ENCODE measurements at regions not wholly inside any gene's neighbourhood (a gene's known extent, or its start where the extent isn't known, plus 50 kb on each side); places are given as distances from the start of the nearest gene placed in this dataset.
A peak's percentile ranks its signal among the peaks of the same experiment; 100 is the strongest.

DNA sequence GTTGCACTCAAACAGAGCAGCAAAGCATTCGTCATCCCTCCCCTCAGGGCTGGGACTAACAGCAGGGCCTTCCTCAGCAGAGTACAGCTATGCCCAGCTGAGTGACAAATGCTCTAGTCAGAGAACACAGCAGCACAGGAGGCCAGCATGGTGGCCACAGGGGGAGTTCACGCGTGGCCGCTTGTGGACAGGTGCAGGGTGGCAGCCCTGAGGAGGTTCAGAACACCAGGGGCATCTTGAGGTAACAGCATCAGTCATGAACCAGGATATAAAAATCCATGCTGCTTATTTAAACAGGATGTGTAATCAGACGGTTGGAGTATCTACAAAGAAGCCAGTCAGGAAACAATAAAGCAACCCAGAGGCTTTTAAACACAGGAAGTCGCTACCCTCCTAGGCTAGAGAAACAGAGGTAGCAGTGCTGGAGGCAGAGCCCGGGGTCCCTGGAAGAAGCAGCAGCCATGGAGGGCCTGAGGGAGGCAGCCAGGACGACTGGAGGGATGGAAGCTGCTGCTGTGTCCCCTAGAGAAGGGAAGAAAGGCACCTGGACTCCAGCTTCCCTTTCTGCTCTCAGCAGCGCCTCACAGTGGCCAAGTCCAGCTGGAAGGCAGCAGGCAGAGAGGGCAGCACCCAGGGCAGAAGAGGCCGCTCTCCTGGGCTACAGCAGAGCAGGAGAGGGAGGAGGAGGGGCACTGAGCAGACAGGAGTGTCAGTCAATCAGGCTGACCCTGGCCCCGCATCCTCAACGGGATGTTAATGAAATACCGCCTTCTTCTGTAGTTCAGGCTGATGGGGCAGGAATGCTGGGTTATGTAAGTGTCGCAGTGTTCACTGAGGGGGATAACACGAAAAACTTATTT lies 70.8 kb upstream of the UCN3 start:
- Mint-ChIP-seq H3K36me3 (ENCODE audit: unreplicated experiment) (no peaks in the 10 kb centered on the region), H3K4me3 (ENCODE audit: unreplicated experiment) (no peak overlapping the region), H3K27me3 (ENCODE audit: unreplicated experiment) (no peaks in the 10 kb centered on the region), H3K27ac (ENCODE audit: unreplicated experiment) (peak overlapping the region; percentile 3), H3K4me1 (ENCODE audit: low read depth, unreplicated experiment) (peaks cover 9% of the 10 kb centered on the region), H3K9me3 (ENCODE audit: unreplicated experiment) (no peaks in the 10 kb centered on the region)
- DNase-seq = peak; percentile 87
- peak; percentile 49 for TF ChIP-seq CTCF (IDR thresholded peaks at IDR 0.05; ENCODE audit: partially characterized antibody, unreplicated experiment)

GRCh38 chr10:5297466-5297865 lies 67.3 kb upstream of the UCN3 start:
- Mint-ChIP-seq H3K4me3 (ENCODE audit: unreplicated experiment) (no peak overlapping the region), H3K4me1 (ENCODE audit: low read depth, unreplicated experiment) (peaks cover under 1% of the 10 kb centered on the region), H3K36me3 (ENCODE audit: unreplicated experiment) (no peaks in the 10 kb centered on the region), H3K9me3 (ENCODE audit: unreplicated experiment) (no peaks in the 10 kb centered on the region), H3K27ac (ENCODE audit: unreplicated experiment) (no peak overlapping the region), H3K27me3 (ENCODE audit: unreplicated experiment) (no peaks in the 10 kb centered on the region)
- no peak for DNase-seq
- no peak for TF ChIP-seq CTCF (IDR thresholded peaks at IDR 0.05; ENCODE audit: partially characterized antibody, unreplicated experiment)

- no peaks in the 10 kb centered on the region for H3K27me3 Mint-ChIP-seq (ENCODE audit: unreplicated experiment)
- no peaks in the 10 kb centered on the region for H3K36me3 Mint-ChIP-seq (ENCODE audit: unreplicated experiment)
- TF ChIP-seq CTCF (IDR thresholded peaks at IDR 0.05; ENCODE audit: partially characterized antibody, unreplicated experiment) = no peak
- H3K4me1 Mint-ChIP-seq (ENCODE audit: low read depth, unreplicated experiment) = no peaks in the 10 kb centered on the region
- no peak overlapping the region for H3K4me3 Mint-ChIP-seq (ENCODE audit: unreplicated experiment)
- DNase-seq = no peak
- no peaks in the 10 kb centered on the region for H3K9me3 Mint-ChIP-seq (ENCODE audit: unreplicated experiment)
- no peak overlapping the region for H3K27ac Mint-ChIP-seq (ENCODE audit: unreplicated experiment)
These were observed 66.8 kb upstream of the UCN3 start for GRCh38 chr10:5297996-5298395.

DNA sequence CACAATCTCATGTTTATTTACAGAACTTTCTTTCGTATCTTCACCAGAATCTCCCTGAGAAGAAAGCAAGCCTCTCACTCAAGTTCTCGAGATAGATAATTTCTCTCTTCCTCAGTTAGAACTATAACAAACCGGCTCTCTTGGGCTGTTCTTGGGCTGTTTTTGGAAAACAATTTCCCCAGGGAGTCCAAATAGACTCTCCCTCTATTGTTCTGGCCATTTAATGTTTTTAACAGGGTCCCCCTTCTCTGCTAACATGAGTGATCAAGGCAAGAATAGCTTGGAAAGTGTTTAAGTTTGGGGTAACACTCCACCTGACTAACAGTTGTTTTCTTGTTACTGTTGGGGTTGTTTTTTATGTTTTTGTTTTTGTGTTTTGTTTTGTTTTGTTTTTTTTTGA lies 64.8 kb upstream of the UCN3 start:
- no peak overlapping the region for H3K27ac Mint-ChIP-seq (ENCODE audit: unreplicated experiment)
- H3K4me3 Mint-ChIP-seq (ENCODE audit: unreplicated experiment) = no peak overlapping the region
- no peak for TF ChIP-seq CTCF (IDR thresholded peaks at IDR 0.05; ENCODE audit: partially characterized antibody, unreplicated experiment)
- peaks cover 5% of the 10 kb centered on the region for H3K36me3 Mint-ChIP-seq (ENCODE audit: unreplicated experiment)
- H3K27me3 Mint-ChIP-seq (ENCODE audit: unreplicated experiment) = no peaks in the 10 kb centered on the region
- no peak for DNase-seq
- H3K9me3 Mint-ChIP-seq (ENCODE audit: unreplicated experiment) = no peaks in the 10 kb centered on the region
- no peaks in the 10 kb centered on the region for H3K4me1 Mint-ChIP-seq (ENCODE audit: low read depth, unreplicated experiment)

DNA sequence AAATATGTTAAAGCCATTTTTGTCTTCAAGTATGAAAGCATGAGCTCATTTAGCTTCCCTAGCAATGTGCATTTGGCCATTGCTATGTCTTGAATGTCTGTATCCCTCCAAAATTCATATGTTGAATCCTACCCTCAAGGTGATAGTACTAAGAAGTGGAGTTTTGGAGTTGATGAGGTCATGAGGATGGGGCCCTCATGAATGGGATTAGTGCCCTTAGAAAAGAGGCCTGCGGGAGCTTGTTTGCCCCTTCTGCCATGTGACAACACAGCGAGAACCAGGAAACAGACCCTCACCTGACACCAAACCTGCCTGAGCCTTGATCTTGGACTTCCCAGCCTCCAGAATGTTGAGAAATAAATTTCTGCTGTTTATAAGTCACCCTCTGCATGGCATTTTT lies 61.3 kb upstream of the UCN3 start:
- Mint-ChIP-seq H3K9me3 (ENCODE audit: unreplicated experiment) (no peaks in the 10 kb centered on the region), H3K27me3 (ENCODE audit: unreplicated experiment) (no peaks in the 10 kb centered on the region), H3K36me3 (ENCODE audit: unreplicated experiment) (peaks cover 5% of the 10 kb centered on the region), H3K4me3 (ENCODE audit: unreplicated experiment) (no peak overlapping the region), H3K4me1 (ENCODE audit: low read depth, unreplicated experiment) (no peaks in the 10 kb centered on the region), H3K27ac (ENCODE audit: unreplicated experiment) (no peak overlapping the region)
- no peak for DNase-seq
- no peak for TF ChIP-seq CTCF (IDR thresholded peaks at IDR 0.05; ENCODE audit: partially characterized antibody, unreplicated experiment)

Data from glutamatergic neuron (in vitro differentiated cells).